Neural crest cell (in vitro differentiated cells): ENCODE measurements at regions not wholly inside any gene's neighbourhood (a gene's known extent, or its start where the extent isn't known, plus 50 kb on each side); places are given as distances from the start of the nearest gene placed in this dataset.

Experiments used
- DNase-seq: peaks from one replicate; pipeline ENCODE4 v3.0.0; 2021; ENCODE audit warnings: low read depth, mixed read lengths, low spot score
- H3K27ac Mint-ChIP-seq: one replicate; pipeline ENCODE4 v1.8.0; 2021; ENCODE audit warnings: mild to moderate bottlenecking, mixed read lengths; ENCODE audit not compliant: unreplicated experiment
- H3K27me3 Mint-ChIP-seq: 2 replicates; pipeline ENCODE4 v1.8.0; 2021; ENCODE audit warnings: low read depth, mild to moderate bottlenecking, mixed read lengths
- H3K36me3 Mint-ChIP-seq: 2 replicates; pipeline ENCODE4 v1.8.0; 2021; ENCODE audit warnings: low read depth, mild to moderate bottlenecking, mixed read lengths
- H3K4me1 Mint-ChIP-seq: 2 replicates; pipeline ENCODE4 v1.8.0; 2021; ENCODE audit warnings: mixed read lengths
- H3K4me3 Mint-ChIP-seq: one replicate; pipeline ENCODE4 v1.8.0; 2021; ENCODE audit warnings: mild to moderate bottlenecking, mixed read lengths
- H3K9me3 Mint-ChIP-seq: 2 replicates; pipeline ENCODE4 v1.8.0; 2021; ENCODE audit warnings: mixed read lengths
- TF ChIP-seq, protein P1 (sequence below): fragments of 200-600 bp; sonication (generic); conservative IDR thresholded peaks from 2 replicates; pipeline ENCODE4 v1.5.0; 2021; ENCODE audit warnings: antibody characterized with exemption, mild to moderate bottlenecking

DNA sequence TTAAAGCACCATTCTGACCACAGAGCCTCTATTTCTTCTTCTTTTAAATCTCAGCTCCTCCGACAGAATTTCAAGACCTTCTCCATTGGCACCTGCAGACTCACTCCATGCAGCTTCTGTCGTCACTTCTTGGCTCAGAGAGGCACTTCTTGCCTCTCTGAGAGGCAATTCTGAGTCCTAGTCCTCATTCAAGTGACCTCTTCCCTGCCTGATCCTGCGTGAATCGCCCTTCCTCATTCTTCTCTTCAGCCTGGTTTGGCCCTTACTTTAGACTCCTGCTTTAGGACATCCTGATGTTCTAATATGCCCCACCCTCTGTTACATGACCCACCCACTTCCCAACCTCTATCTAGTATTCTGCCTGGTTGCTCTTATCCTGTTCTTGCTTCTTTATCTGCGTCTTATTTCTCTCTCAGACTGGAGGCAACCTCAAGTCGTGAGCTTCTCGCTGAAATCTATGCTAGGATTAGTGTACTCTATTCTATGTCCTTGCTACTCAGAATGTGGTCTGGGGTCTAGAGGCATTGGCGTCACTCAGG is 55.6 kb upstream of the CISTR start:
- Mint-ChIP-seq H3K36me3 (no peaks in the 10 kb centered on the region), H3K9me3 (no peaks in the 10 kb centered on the region), H3K4me3 (no peak overlapping the region), H3K27me3 (peaks cover 33% of the 10 kb centered on the region), H3K4me1 (no peaks in the 10 kb centered on the region), H3K27ac (no peak overlapping the region)
- DNase-seq: no peak
- TF ChIP-seq, protein P1, sequence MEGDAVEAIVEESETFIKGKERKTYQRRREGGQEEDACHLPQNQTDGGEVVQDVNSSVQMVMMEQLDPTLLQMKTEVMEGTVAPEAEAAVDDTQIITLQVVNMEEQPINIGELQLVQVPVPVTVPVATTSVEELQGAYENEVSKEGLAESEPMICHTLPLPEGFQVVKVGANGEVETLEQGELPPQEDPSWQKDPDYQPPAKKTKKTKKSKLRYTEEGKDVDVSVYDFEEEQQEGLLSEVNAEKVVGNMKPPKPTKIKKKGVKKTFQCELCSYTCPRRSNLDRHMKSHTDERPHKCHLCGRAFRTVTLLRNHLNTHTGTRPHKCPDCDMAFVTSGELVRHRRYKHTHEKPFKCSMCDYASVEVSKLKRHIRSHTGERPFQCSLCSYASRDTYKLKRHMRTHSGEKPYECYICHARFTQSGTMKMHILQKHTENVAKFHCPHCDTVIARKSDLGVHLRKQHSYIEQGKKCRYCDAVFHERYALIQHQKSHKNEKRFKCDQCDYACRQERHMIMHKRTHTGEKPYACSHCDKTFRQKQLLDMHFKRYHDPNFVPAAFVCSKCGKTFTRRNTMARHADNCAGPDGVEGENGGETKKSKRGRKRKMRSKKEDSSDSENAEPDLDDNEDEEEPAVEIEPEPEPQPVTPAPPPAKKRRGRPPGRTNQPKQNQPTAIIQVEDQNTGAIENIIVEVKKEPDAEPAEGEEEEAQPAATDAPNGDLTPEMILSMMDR: no peak

DNA sequence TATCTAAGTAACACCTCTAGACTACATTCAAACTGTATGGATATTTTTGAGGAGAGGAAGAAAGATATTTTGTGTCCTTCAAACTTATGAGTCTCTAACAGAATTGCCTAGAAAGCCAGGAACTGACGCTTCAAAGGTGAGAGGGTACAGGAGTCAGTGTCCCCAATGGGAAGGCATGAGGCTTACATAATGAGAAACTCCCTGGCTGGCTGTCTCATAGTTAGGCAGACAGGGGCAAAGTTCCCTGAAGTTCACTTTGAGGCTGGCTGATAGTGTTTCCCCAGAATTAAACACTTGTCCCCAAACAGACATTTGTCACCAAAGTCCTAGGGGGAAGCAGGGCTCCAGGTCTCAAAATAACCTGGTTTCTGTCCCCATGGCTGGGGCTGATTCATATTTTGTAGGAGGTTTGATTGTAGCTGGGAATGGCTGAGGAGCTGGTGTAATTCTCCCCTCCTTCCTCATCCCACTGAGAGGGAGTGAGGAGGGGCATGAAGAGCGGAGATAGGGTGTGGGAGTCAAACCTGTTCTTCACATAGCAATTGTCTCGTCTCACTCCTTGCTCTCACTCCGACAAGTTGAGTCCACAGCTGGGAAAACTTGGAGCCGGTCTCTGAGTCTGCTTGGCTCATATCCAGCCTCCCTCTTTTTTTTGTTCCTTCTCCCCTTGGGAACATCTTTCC is 56.4 kb upstream of the CISTR start:
- Mint-ChIP-seq H3K27me3 (peaks cover 25% of the 10 kb centered on the region), H3K4me3 (no peak overlapping the region), H3K4me1 (no peaks in the 10 kb centered on the region), H3K9me3 (no peaks in the 10 kb centered on the region), H3K36me3 (no peaks in the 10 kb centered on the region), H3K27ac (no peak overlapping the region)
- DNase-seq: no peak
- TF ChIP-seq, protein P1: no peak

DNA sequence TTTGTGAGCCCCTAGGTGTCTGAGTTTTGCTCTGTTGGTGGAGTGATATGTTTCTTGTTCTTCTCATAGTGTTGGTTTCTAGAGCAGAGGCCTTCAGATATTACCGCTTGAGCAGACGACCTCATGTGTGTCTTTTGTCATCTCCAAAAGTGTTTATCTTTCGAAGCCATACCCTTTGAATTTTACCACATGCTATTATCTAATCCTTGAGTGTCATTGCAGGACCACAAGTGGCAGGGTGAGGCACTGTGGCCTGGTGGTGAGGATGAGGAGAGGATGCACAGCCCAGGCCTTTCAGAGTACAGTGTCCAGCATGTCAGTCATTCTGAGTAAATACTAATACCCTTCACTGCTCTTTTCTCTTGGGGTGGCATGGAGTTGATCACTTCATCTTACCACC is 57.2 kb upstream of the CISTR start:
- no peaks in the 10 kb centered on the region for H3K9me3 Mint-ChIP-seq
- H3K4me1 Mint-ChIP-seq: no peaks in the 10 kb centered on the region
- TF ChIP-seq, protein P1: no peak
- H3K36me3 Mint-ChIP-seq: no peaks in the 10 kb centered on the region
- H3K4me3 Mint-ChIP-seq: no peak overlapping the region
- no peak for DNase-seq
- H3K27ac Mint-ChIP-seq: no peak overlapping the region
- H3K27me3 Mint-ChIP-seq: peaks cover 17% of the 10 kb centered on the region

DNA sequence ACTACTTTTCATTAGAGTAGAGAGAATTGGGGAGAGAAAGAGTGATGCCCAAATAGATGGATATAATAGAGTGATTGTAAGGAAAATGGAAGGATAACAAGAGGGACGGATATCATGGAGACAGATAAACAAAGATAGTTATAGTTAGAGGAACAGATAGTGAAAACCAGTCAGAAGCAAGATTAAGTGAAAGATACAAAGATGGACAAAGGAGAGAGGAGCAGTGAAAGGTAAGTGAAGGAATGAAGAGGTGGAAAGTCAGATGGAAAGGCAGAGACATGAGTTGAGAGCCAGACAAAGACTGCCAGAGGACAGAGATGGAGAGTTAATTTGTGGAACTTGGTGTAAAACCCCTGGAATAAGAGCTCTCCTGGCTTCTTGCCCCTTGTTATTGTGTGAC is 59.2 kb upstream of the CISTR start:
- TF ChIP-seq, protein P1: no peak
- no peak overlapping the region for H3K4me3 Mint-ChIP-seq
- H3K36me3 Mint-ChIP-seq: no peaks in the 10 kb centered on the region
- H3K9me3 Mint-ChIP-seq: no peaks in the 10 kb centered on the region
- no peak for DNase-seq
- H3K27me3 Mint-ChIP-seq: peaks cover under 1% of the 10 kb centered on the region
- no peaks in the 10 kb centered on the region for H3K4me1 Mint-ChIP-seq
- no peak overlapping the region for H3K27ac Mint-ChIP-seq

DNA sequence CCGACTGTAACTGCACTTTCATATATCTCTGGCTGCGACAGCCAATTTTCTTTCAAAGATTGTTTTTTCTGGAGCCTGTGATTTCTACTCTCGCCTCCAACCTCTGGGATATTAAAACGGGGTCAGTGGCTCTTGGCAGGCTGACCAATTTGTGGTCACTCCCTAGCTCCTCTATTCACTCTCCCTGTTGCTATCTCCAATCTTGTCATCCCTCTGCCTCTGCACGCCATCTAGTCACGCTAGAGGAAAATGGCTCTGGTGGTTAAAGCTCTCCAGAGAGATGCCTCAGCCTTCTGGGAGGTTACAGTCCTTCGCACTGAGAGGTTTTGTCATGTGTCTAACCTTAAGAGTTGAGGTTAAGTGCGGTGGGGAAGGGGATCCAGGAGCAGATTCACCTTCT is 59.8 kb upstream of the CISTR start:
- Mint-ChIP-seq H3K4me1 (no peaks in the 10 kb centered on the region), H3K27me3 (peaks cover 7% of the 10 kb centered on the region), H3K27ac (no peak overlapping the region), H3K4me3 (no peak overlapping the region), H3K9me3 (no peaks in the 10 kb centered on the region), H3K36me3 (no peaks in the 10 kb centered on the region)
- no peak for DNase-seq
- TF ChIP-seq, protein P1: no peak
